ENCODE measurements at regions not wholly inside any gene's neighbourhood (a gene's known extent, or its start where the extent isn't known, plus 50 kb on each side); places are given as distances from the start of the nearest gene placed in this dataset.

- H3K27ac ChIP-seq: no peak overlapping the region
- H3K4me1 ChIP-seq (ENCODE audit: control insufficient read depth in 1 of 2, insufficient read depth in 1 of 2, low read depth in 1 of 2, low read length in 1 of 2): no peaks in the 10 kb centered on the region
- H3K9me3 ChIP-seq: no peaks in the 10 kb centered on the region
- no peak overlapping the region for H3K4me3 ChIP-seq (ENCODE audit: low read depth in 1 of 2, low read length in 1 of 2)
- H3K36me3 ChIP-seq: no peaks in the 10 kb centered on the region
- TF ChIP-seq, protein P1, sequence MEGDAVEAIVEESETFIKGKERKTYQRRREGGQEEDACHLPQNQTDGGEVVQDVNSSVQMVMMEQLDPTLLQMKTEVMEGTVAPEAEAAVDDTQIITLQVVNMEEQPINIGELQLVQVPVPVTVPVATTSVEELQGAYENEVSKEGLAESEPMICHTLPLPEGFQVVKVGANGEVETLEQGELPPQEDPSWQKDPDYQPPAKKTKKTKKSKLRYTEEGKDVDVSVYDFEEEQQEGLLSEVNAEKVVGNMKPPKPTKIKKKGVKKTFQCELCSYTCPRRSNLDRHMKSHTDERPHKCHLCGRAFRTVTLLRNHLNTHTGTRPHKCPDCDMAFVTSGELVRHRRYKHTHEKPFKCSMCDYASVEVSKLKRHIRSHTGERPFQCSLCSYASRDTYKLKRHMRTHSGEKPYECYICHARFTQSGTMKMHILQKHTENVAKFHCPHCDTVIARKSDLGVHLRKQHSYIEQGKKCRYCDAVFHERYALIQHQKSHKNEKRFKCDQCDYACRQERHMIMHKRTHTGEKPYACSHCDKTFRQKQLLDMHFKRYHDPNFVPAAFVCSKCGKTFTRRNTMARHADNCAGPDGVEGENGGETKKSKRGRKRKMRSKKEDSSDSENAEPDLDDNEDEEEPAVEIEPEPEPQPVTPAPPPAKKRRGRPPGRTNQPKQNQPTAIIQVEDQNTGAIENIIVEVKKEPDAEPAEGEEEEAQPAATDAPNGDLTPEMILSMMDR (IDR thresholded peaks at IDR 0.05): no peak
- no peaks in the 10 kb centered on the region for H3K27me3 ChIP-seq
Observed at GRCh38 chr1:219489636-219490035, 123.3 kb downstream of the ZC3H11B start.

- H3K4me1 ChIP-seq (ENCODE audit: control insufficient read depth in 1 of 2, insufficient read depth in 1 of 2, low read depth in 1 of 2, low read length in 1 of 2): no peaks in the 10 kb centered on the region
- no peaks in the 10 kb centered on the region for H3K9me3 ChIP-seq
- H3K27ac ChIP-seq: no peak overlapping the region
- no peaks in the 10 kb centered on the region for H3K27me3 ChIP-seq
- H3K4me3 ChIP-seq (ENCODE audit: low read depth in 1 of 2, low read length in 1 of 2): no peak overlapping the region
- TF ChIP-seq, protein P1 (IDR thresholded peaks at IDR 0.05): no peak
- no peaks in the 10 kb centered on the region for H3K36me3 ChIP-seq
Observed at GRCh38 chr1:219488275-219488674, 124.6 kb downstream of the ZC3H11B start.

DNA sequence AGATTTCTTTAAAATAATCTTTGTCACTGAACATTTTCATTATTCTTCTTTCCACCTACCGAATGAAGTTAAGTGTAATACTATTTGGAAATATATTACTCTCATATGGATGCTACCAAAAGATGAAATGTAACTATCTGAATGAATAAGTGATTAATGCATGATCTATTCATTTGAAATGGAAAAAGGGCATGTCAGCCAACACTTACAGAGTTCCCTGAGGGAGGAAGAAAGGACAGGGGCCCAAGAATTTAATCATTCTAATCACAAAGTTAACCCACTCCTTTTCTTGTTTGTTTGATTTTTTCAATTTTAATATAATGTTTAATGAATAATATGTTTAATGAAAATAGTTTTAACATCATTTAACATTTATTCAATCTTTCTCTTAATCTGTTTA is 129.4 kb downstream of the ZC3H11B start:
- H3K36me3 ChIP-seq: no peaks in the 10 kb centered on the region
- no peaks in the 10 kb centered on the region for H3K4me1 ChIP-seq (ENCODE audit: control insufficient read depth in 1 of 2, insufficient read depth in 1 of 2, low read depth in 1 of 2, low read length in 1 of 2)
- no peak overlapping the region for H3K4me3 ChIP-seq (ENCODE audit: low read depth in 1 of 2, low read length in 1 of 2)
- H3K27me3 ChIP-seq: no peaks in the 10 kb centered on the region
- no peaks in the 10 kb centered on the region for H3K9me3 ChIP-seq
- H3K27ac ChIP-seq: no peak overlapping the region
- TF ChIP-seq, protein P1 (IDR thresholded peaks at IDR 0.05): no peak

GRCh38 chr1:219480011-219480410 is 132.9 kb downstream of the ZC3H11B start:
- H3K4me3 ChIP-seq (ENCODE audit: low read depth in 1 of 2, low read length in 1 of 2): no peak overlapping the region
- TF ChIP-seq, protein P1 (IDR thresholded peaks at IDR 0.05): no peak
- no peak overlapping the region for H3K27ac ChIP-seq
- H3K4me1 ChIP-seq (ENCODE audit: control insufficient read depth in 1 of 2, insufficient read depth in 1 of 2, low read depth in 1 of 2, low read length in 1 of 2): no peaks in the 10 kb centered on the region
- no peaks in the 10 kb centered on the region for H3K36me3 ChIP-seq
- H3K27me3 ChIP-seq: no peaks in the 10 kb centered on the region
- H3K9me3 ChIP-seq: no peaks in the 10 kb centered on the region

- H3K27ac ChIP-seq: no peak overlapping the region
- H3K36me3 ChIP-seq: no peaks in the 10 kb centered on the region
- H3K9me3 ChIP-seq: no peaks in the 10 kb centered on the region
- H3K4me1 ChIP-seq (ENCODE audit: control insufficient read depth in 1 of 2, insufficient read depth in 1 of 2, low read depth in 1 of 2, low read length in 1 of 2): no peaks in the 10 kb centered on the region
- no peaks in the 10 kb centered on the region for H3K27me3 ChIP-seq
- no peak overlapping the region for H3K4me3 ChIP-seq (ENCODE audit: low read depth in 1 of 2, low read length in 1 of 2)
- TF ChIP-seq, protein P1 (IDR thresholded peaks at IDR 0.05): no peak
Observed at GRCh38 chr1:219478811-219479210, 134.1 kb downstream of the ZC3H11B start.

- no peaks in the 10 kb centered on the region for H3K27me3 ChIP-seq
- H3K4me1 ChIP-seq (ENCODE audit: control insufficient read depth in 1 of 2, insufficient read depth in 1 of 2, low read depth in 1 of 2, low read length in 1 of 2): no peaks in the 10 kb centered on the region
- TF ChIP-seq, protein P1 (IDR thresholded peaks at IDR 0.05): no peak
- no peak overlapping the region for H3K27ac ChIP-seq
- H3K9me3 ChIP-seq: no peaks in the 10 kb centered on the region
- H3K4me3 ChIP-seq (ENCODE audit: low read depth in 1 of 2, low read length in 1 of 2): no peak overlapping the region
- H3K36me3 ChIP-seq: no peaks in the 10 kb centered on the region
Observed at GRCh38 chr1:219477861-219478260, 135.0 kb downstream of the ZC3H11B start.

All from neutrophil (primary cell).